MM.1S (cell line): ENCODE measurements at regions not wholly inside any gene's neighbourhood (a gene's known extent, or its start where the extent isn't known, plus 50 kb on each side); places are given as distances from the start of the nearest gene placed in this dataset.

Experiments
- EZH2phosphoT487 ChIP-seq: fragments of 300-600 bp; sonication (generic); IDR thresholded peaks from 2 replicates; pipeline ENCODE4 v1.6.1; 2018; ENCODE audit warnings: antibody characterized with exemption, low read length
- TF ChIP-seq, protein P1 (sequence below): fragments of 300-600 bp; sonication (generic); IDR thresholded peaks from 2 replicates; pipeline ENCODE4 v1.5.1; 2016; ENCODE audit warnings: antibody characterized with exemption, low read length, mixed read lengths

- TF ChIP-seq EZH2phosphoT487, result no peak
- TF ChIP-seq, protein P1, sequence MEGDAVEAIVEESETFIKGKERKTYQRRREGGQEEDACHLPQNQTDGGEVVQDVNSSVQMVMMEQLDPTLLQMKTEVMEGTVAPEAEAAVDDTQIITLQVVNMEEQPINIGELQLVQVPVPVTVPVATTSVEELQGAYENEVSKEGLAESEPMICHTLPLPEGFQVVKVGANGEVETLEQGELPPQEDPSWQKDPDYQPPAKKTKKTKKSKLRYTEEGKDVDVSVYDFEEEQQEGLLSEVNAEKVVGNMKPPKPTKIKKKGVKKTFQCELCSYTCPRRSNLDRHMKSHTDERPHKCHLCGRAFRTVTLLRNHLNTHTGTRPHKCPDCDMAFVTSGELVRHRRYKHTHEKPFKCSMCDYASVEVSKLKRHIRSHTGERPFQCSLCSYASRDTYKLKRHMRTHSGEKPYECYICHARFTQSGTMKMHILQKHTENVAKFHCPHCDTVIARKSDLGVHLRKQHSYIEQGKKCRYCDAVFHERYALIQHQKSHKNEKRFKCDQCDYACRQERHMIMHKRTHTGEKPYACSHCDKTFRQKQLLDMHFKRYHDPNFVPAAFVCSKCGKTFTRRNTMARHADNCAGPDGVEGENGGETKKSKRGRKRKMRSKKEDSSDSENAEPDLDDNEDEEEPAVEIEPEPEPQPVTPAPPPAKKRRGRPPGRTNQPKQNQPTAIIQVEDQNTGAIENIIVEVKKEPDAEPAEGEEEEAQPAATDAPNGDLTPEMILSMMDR, result no peak
Measured at GRCh38 chr12:30045171-30045570, 261.4 kb upstream of the TMTC1 start.
